Mesenchymal stem cell (in vitro differentiated cells and primary cell): ENCODE measurements at regions not wholly inside any gene's neighbourhood (a gene's known extent, or its start where the extent isn't known, plus 50 kb on each side); places are given as distances from the start of the nearest gene placed in this dataset.

Source experiments
- DNase-seq: peaks from one replicate; pipeline ENCODE4 v3.0.0-alpha.2; 2013
- H2AFZ ChIP-seq: one replicate; pipeline ENCODE4 v1.6.1; 2013; ENCODE audit warnings: low read depth, mild to moderate bottlenecking, control low read depth, inconsistent platforms, low read length, moderate library complexity
- H2AK5ac ChIP-seq: 2 replicates; pipeline ENCODE4 v1.6.1; 2013; ENCODE audit warnings: low read length, moderate library complexity, mild to moderate bottlenecking, inconsistent platforms; ENCODE audit not compliant: severe bottlenecking
- H2BK120ac ChIP-seq: one replicate; pipeline ENCODE4 v1.6.1; 2013; ENCODE audit warnings: low read depth, mild to moderate bottlenecking, inconsistent platforms, low read length, moderate library complexity
- H2BK12ac ChIP-seq, 2 experiments: one replicate each; pipeline ENCODE4 v1.6.1; 2013; ENCODE audit warnings: inconsistent platforms in 2 of 2, low read length in 2 of 2, mild to moderate bottlenecking in 2 of 2, moderate library complexity in 2 of 2, control low read depth in 1 of 2
- H2BK15ac ChIP-seq: one replicate; pipeline ENCODE4 v1.6.1; 2013; ENCODE audit warnings: mild to moderate bottlenecking, low read depth, inconsistent platforms; ENCODE audit not compliant: poor library complexity, severe bottlenecking
- H2BK5ac ChIP-seq: 2 replicates; pipeline ENCODE4 v1.6.1; 2013; ENCODE audit warnings: low read depth, mild to moderate bottlenecking, low read length, control low read depth, inconsistent platforms; ENCODE audit not compliant: poor library complexity, severe bottlenecking
- H3K14ac ChIP-seq, 2 experiments: one replicate each; pipeline ENCODE4 v1.6.1; 2013; ENCODE audit warnings: inconsistent platforms in 2 of 2, low read length in 2 of 2, control low read depth in 1 of 2, mild to moderate bottlenecking in 1 of 2, moderate library complexity in 1 of 2
- H3K18ac ChIP-seq, 2 experiments: one replicate each; pipeline ENCODE4 v1.6.1; 2013; ENCODE audit warnings: inconsistent platforms in 2 of 2, low read length in 2 of 2, control low read depth in 1 of 2, low read depth in 1 of 2, mild to moderate bottlenecking in 1 of 2
- H3K23ac ChIP-seq, 2 experiments: one replicate each; pipeline ENCODE4 v1.6.1; 2013; ENCODE audit warnings: inconsistent platforms in 2 of 2, low read length in 2 of 2, mild to moderate bottlenecking in 2 of 2, moderate library complexity in 2 of 2, control low read depth in 1 of 2
- H3K27ac ChIP-seq: 2 replicates; pipeline ENCODE4 v1.5.1; 2013; ENCODE audit warnings: mild to moderate bottlenecking, moderate library complexity, low read length, control low read depth, inconsistent platforms; ENCODE audit not compliant: poor library complexity, severe bottlenecking
- H3K27me3 ChIP-seq, 2 experiments: 2 replicates each; pipeline versions ENCODE4 v1.6.1 to v1.7.0; 2013; ENCODE audit warnings: low read length in 2 of 2, mild to moderate bottlenecking in 2 of 2, moderate library complexity in 2 of 2, control low read depth in 1 of 2, inconsistent platforms in 1 of 2; ENCODE audit not compliant: control insufficient read depth in 1 of 2, insufficient read depth in 1 of 2
- H3K36me3 ChIP-seq, 2 experiments: 2 replicates each; pipeline versions ENCODE4 v1.6.1 to v1.7.0; 2013; ENCODE audit warnings: low read length in 2 of 2, control low read depth in 1 of 2, inconsistent platforms in 1 of 2, low read depth in 1 of 2, mild to moderate bottlenecking in 1 of 2; ENCODE audit not compliant: insufficient read depth in 2 of 2, control insufficient read depth in 1 of 2
- H3K4ac ChIP-seq, 2 experiments: one replicate each; pipeline ENCODE4 v1.6.1; 2013; ENCODE audit warnings: inconsistent platforms in 2 of 2, low read length in 2 of 2, mild to moderate bottlenecking in 2 of 2, moderate library complexity in 2 of 2, control low read depth in 1 of 2, low read depth in 1 of 2
- H3K4me1 ChIP-seq: 2 replicates; pipeline ENCODE4 v1.6.1; 2013; ENCODE audit warnings: low read depth, low read length, control low read depth; ENCODE audit not compliant: control insufficient read depth, insufficient read depth
- H3K4me2 ChIP-seq: 2 replicates; pipeline ENCODE4 v1.6.1; 2013; ENCODE audit warnings: low read length, mild to moderate bottlenecking, inconsistent platforms; ENCODE audit not compliant: poor library complexity, severe bottlenecking
- H3K4me3 ChIP-seq, 2 experiments: 2 replicates each; pipeline versions ENCODE4 v1.5.1 to v1.7.0; 2013; ENCODE audit warnings: low read length in 2 of 2, mild to moderate bottlenecking in 2 of 2, control low read depth in 1 of 2, low read depth in 1 of 2; ENCODE audit not compliant: insufficient read depth in 1 of 2
- H3K79me1 ChIP-seq: replicated peaks from 2 replicates; pipeline ENCODE4 v1.6.1; 2013; ENCODE audit warnings: mild to moderate bottlenecking, control low read depth, low read length, inconsistent platforms; ENCODE audit not compliant: poor library complexity, severe bottlenecking
- H3K9ac ChIP-seq: 2 replicates; pipeline ENCODE4 v1.7.0; 2013; ENCODE audit warnings: mild to moderate bottlenecking, low read length, moderate library complexity
- H3K9me3 ChIP-seq: 2 replicates; pipeline ENCODE4 v1.7.0; 2013; ENCODE audit warnings: mild to moderate bottlenecking, low read length; ENCODE audit not compliant: control insufficient read depth
- H4K8ac ChIP-seq: one replicate; pipeline ENCODE4 v1.6.1; 2013; ENCODE audit warnings: inconsistent platforms, mild to moderate bottlenecking, low read length, moderate library complexity
- H4K91ac ChIP-seq: one replicate; pipeline ENCODE4 v1.6.1; 2013; ENCODE audit warnings: mild to moderate bottlenecking, low read length, inconsistent platforms
- WGBS: methylation state at CpG from one replicate; pipeline ENCODE4 v1.1.7; 2013; ENCODE audit warnings: mixed read lengths; 5-methylcytosine and 5-hydroxymethylcytosine counted together

DNA sequence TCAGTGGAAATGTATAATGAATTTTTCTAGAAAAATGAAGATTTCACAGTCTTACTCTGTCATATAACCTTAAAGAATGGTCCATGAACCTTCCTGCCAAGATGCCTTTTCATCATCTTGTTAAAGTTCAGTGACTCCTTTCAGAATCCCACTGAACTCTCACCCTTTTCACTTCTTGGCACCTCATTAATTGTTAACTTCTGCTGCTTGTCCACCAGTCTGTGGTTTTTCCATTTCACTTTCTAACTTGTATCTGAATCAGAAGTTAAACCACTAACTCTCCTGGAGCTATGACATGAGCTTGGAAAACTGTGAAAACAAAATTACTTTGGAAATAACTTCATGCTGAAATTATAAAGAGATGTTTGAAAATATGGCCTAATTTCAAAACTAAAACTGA lies 281.2 kb upstream of the ALCAM start:
- Histone ChIP-seq H2BK120ac (no peak overlapping the region), H2AK5ac (no peak overlapping the region), H3K4me1 (no peaks in the 10 kb centered on the region), H4K8ac (no peak overlapping the region), H2BK12ac (no peak overlapping the region), H3K9ac (no peak overlapping the region), H3K36me3 (no peaks in the 10 kb centered on the region), H3K9me3 (no peaks in the 10 kb centered on the region), H3K27me3 (no peaks in the 10 kb centered on the region), H3K23ac (no peak overlapping the region), H4K91ac (no peak overlapping the region), H3K14ac (no peak overlapping the region), H2BK5ac (no peak overlapping the region), H3K18ac (no peak overlapping the region), H2BK15ac (no peak overlapping the region), H3K4me3 (no peak overlapping the region), H3K27ac (no peak overlapping the region), H2AFZ (no peak overlapping the region), H3K79me1 (no peaks in the 10 kb centered on the region), H3K4ac (no peak overlapping the region), H3K4me2 (no peak overlapping the region)
- no peak for DNase-seq

DNA sequence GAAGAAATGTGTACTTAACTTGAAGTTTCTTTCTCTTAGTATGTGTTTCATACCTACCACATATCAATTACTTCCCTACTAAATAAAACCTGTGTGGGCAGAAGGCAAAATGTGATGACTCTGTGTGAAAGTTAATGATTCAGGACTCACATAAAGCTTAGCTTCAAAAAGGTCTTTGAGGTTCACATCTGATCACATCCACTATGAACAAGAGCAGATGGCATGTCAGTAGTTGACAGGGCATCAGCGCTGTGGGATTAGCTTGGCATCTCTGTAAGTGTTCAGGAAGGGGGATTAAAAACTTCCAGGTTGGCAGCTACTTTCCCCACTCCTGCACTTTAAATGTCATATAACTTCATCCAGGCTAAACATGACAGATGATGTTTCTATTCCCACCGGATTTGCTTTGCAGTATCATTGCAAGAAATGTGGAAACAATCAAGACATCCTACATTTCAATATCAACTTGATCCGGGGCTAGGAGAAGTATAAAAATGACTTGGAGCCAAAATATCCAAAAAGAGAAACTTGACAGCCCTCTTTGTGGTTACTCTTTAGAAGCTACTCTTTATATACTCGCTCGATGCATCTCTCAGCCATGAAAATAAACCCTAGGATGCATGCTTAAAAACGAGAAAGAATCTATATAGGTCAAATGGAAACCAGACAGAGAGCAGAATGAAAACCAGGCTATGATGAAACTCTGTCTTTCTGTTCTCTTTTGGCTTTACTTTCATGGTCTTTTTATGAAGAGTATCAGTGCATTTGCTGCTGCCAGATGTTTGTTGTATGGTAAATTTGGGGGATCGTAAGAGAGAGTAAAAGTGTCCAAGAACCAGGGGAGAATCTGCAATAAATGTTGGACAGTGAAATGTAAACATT lies 273.1 kb upstream of the ALCAM start:
- no peaks in the 10 kb centered on the region for H3K4me1 ChIP-seq
- no peak overlapping the region for H2BK5ac ChIP-seq
- H3K23ac ChIP-seq: no peak overlapping the region
- no peak overlapping the region for H4K91ac ChIP-seq
- H2BK12ac ChIP-seq: no peak overlapping the region
- H3K4me2 ChIP-seq: no peak overlapping the region
- H2BK120ac ChIP-seq: no peak overlapping the region
- H2AFZ ChIP-seq: no peak overlapping the region
- H2AK5ac ChIP-seq: no peak overlapping the region
- no peak overlapping the region for H3K9ac ChIP-seq
- no peak for DNase-seq
- H3K9me3 ChIP-seq: peaks cover 9% of the 10 kb centered on the region
- H3K79me1 ChIP-seq: no peaks in the 10 kb centered on the region
- peaks cover 0 to 4% of the 10 kb centered on the region in 2 experiments for H3K27me3 ChIP-seq
- 82% methylated on average over 7 of the region's 7 CpGs for WGBS
- no peak overlapping the region for H2BK15ac ChIP-seq
- H3K4ac ChIP-seq: no peak overlapping the region
- no peak overlapping the region for H3K18ac ChIP-seq
- H3K14ac ChIP-seq: no peak overlapping the region
- no peaks in the 10 kb centered on the region for H3K36me3 ChIP-seq
- no peak overlapping the region for H3K4me3 ChIP-seq
- no peak overlapping the region for H3K27ac ChIP-seq
- no peak overlapping the region for H4K8ac ChIP-seq

DNA sequence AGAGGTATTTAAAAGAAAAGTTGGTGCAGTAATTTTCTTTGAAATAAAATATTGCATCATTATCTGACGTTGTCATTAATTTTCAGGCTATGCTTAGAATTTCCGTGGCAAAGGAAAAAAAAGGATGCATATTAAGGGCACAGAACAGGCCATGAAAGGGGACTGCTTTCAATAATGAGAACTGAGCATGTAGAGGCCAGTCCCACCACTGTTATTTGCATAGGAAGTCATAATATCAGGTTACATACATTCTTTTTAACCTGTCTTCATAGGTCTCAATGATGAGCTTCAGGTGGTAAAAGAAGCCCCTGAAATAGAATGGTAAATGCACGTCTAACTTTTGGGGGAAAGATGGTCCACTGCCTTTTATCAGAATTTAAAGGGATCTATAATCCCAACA lies 272.1 kb upstream of the ALCAM start:
- Histone ChIP-seq H3K36me3 (no peaks in the 10 kb centered on the region), H3K27ac (no peak overlapping the region), H3K4me1 (no peaks in the 10 kb centered on the region), H4K8ac (no peak overlapping the region), H2BK12ac (no peak overlapping the region), H3K23ac (no peak overlapping the region), H2BK5ac (no peak overlapping the region), H4K91ac (no peak overlapping the region), H3K27me3 (peaks cover 0 to 4% of the 10 kb centered on the region in 2 experiments), H2AFZ (no peak overlapping the region), H3K9me3 (peaks cover 12% of the 10 kb centered on the region), H3K14ac (no peak overlapping the region), H3K4ac (no peak overlapping the region), H3K9ac (no peak overlapping the region), H3K79me1 (no peaks in the 10 kb centered on the region), H2AK5ac (no peak overlapping the region), H2BK15ac (no peak overlapping the region), H2BK120ac (no peak overlapping the region), H3K4me2 (no peak overlapping the region), H3K4me3 (no peak overlapping the region), H3K18ac (no peak overlapping the region)
- DNase-seq: no peak
- 65% methylated on average over 2 of the region's 3 CpGs for WGBS

DNA sequence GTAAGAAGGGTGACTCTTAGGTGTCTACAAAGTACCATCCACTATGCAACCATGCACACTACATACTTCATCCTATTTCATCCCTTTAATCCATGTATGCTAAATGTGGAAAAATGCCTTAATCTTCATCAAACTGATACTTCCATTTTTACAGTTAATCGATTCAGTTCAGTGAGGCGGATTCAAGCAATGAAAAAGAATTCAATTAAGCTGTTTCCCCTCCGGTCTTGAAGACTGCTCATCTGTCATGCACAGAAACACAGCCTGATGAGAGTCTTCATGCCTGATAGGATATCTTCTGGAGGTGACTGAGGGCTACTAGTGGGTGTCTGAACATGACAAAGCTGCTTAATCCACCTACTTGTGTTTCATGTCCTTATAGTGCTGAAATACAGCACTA lies 270.6 kb upstream of the ALCAM start:
- Histone ChIP-seq H2AK5ac (no peak overlapping the region), H3K9me3 (peaks cover 12% of the 10 kb centered on the region), H2BK15ac (no peak overlapping the region), H3K4me2 (no peak overlapping the region), H4K8ac (no peak overlapping the region), H3K9ac (no peak overlapping the region), H3K4me3 (no peak overlapping the region), H2AFZ (no peak overlapping the region), H2BK12ac (no peak overlapping the region), H2BK5ac (no peak overlapping the region), H3K23ac (no peak overlapping the region), H3K18ac (no peak overlapping the region), H3K27me3 (peaks cover 0 to 4% of the 10 kb centered on the region in 2 experiments), H3K36me3 (no peaks in the 10 kb centered on the region), H3K14ac (no peak overlapping the region), H4K91ac (no peak overlapping the region), H3K27ac (no peak overlapping the region), H3K4ac (no peak overlapping the region), H2BK120ac (no peak overlapping the region), H3K4me1 (no peaks in the 10 kb centered on the region), H3K79me1 (no peaks in the 10 kb centered on the region)
- 93% methylated on average over 3 of the region's 3 CpGs for WGBS
- no peak for DNase-seq
